ENCODE measurements at regions not wholly inside any gene's neighbourhood (a gene's known extent, or its start where the extent isn't known, plus 50 kb on each side); places are given as distances from the start of the nearest gene placed in this dataset.

- Histone ChIP-seq H3K4me1 (ENCODE audit: control insufficient read depth in 1 of 2, low read depth in 2 of 2) (no peaks in the 10 kb centered on the region), H3K4me3 (no peak overlapping the region), H3K27me3 (replicated peaks; ENCODE audit: insufficient read depth) (no peaks in the 10 kb centered on the region), H3K36me3 (no peaks in the 10 kb centered on the region), H3K27ac (no peak overlapping the region), H3K9me3 (no peaks in the 10 kb centered on the region)
- ATAC-seq (ENCODE audit: insufficient number of reproducible peaks, low FRiP score, low read depth), result no peak
- no peak for DNase-seq (ENCODE audit: low spot score)
- no peak for TF ChIP-seq CTCF (IDR thresholded peaks at IDR 0.05)
Observed at GRCh38 chr11:30150425-30150824, 80.4 kb upstream of the FSHB start.

GRCh38 chr11:30153008-30153407 lies 77.8 kb upstream of the FSHB start:
- Histone ChIP-seq H3K9me3 (no peaks in the 10 kb centered on the region), H3K27me3 (replicated peaks; ENCODE audit: insufficient read depth) (no peaks in the 10 kb centered on the region), H3K4me3 (no peak overlapping the region), H3K4me1 (ENCODE audit: control insufficient read depth in 1 of 2, low read depth in 2 of 2) (no peaks in the 10 kb centered on the region), H3K27ac (no peak overlapping the region), H3K36me3 (no peaks in the 10 kb centered on the region)
- TF ChIP-seq CTCF (IDR thresholded peaks at IDR 0.05), result no peak
- no peak for ATAC-seq (ENCODE audit: insufficient number of reproducible peaks, low FRiP score, low read depth)
- DNase-seq (ENCODE audit: low spot score), result no peak

- H3K4me3 ChIP-seq, result no peak overlapping the region
- ATAC-seq (ENCODE audit: insufficient number of reproducible peaks, low FRiP score, low read depth) (no peak), DNase-seq (ENCODE audit: low spot score) (no peak)
- H3K27me3 ChIP-seq (replicated peaks; ENCODE audit: insufficient read depth), result no peaks in the 10 kb centered on the region
- H3K4me1 ChIP-seq (ENCODE audit: control insufficient read depth in 1 of 2, low read depth in 2 of 2), result no peaks in the 10 kb centered on the region
- no peaks in the 10 kb centered on the region for H3K36me3 ChIP-seq
- H3K27ac ChIP-seq, result no peak overlapping the region
- no peaks in the 10 kb centered on the region for H3K9me3 ChIP-seq
- TF ChIP-seq CTCF (IDR thresholded peaks at IDR 0.05), result no peak
Observed at GRCh38 chr11:30155428-30155827, 75.4 kb upstream of the FSHB start.

- H3K27ac ChIP-seq, result no peak overlapping the region
- H3K36me3 ChIP-seq, result no peaks in the 10 kb centered on the region
- no peak overlapping the region for H3K4me3 ChIP-seq
- ATAC-seq (ENCODE audit: insufficient number of reproducible peaks, low FRiP score, low read depth) (no peak), DNase-seq (ENCODE audit: low spot score) (no peak)
- no peaks in the 10 kb centered on the region for H3K4me1 ChIP-seq (ENCODE audit: control insufficient read depth in 1 of 2, low read depth in 2 of 2)
- no peaks in the 10 kb centered on the region for H3K9me3 ChIP-seq
- TF ChIP-seq CTCF (IDR thresholded peaks at IDR 0.05), result no peak
- H3K27me3 ChIP-seq (replicated peaks; ENCODE audit: insufficient read depth), result no peaks in the 10 kb centered on the region
Observed at GRCh38 chr11:30159546-30159945, 71.3 kb upstream of the FSHB start.

GRCh38 chr11:30165652-30166051 lies 65.2 kb upstream of the FSHB start:
- Histone ChIP-seq H3K27me3 (replicated peaks; ENCODE audit: insufficient read depth) (no peaks in the 10 kb centered on the region), H3K9me3 (no peaks in the 10 kb centered on the region), H3K36me3 (no peaks in the 10 kb centered on the region), H3K4me1 (ENCODE audit: control insufficient read depth in 1 of 2, low read depth in 2 of 2) (no peaks in the 10 kb centered on the region), H3K4me3 (no peak overlapping the region), H3K27ac (no peak overlapping the region)
- ATAC-seq (ENCODE audit: insufficient number of reproducible peaks, low FRiP score, low read depth) (no peak), DNase-seq (ENCODE audit: low spot score) (no peak)
- TF ChIP-seq CTCF (IDR thresholded peaks at IDR 0.05), result no peak
